ENCODE measurements at regions not wholly inside any gene's neighbourhood (a gene's known extent, or its start where the extent isn't known, plus 50 kb on each side); places are given as distances from the start of the nearest gene placed in this dataset.

- TF ChIP-seq POLR2AphosphoS5 (IDR thresholded peaks at IDR 0.05) (no peak), POLR2A (IDR thresholded peaks at IDR 0.05; ENCODE audit: low read depth) (no peak)
These were observed 213.1 kb upstream of the RTL1 start for GRCh38 chr14:101116486-101117130.
